Stomach (tissue), 8 donors: ENCODE measurements at regions not wholly inside any gene's neighbourhood (a gene's known extent, or its start where the extent isn't known, plus 50 kb on each side); places are given as distances from the start of the nearest gene placed in this dataset.

ENCODE experiments used
- DNase-seq, 2 donors: peaks; one replicate each; pipeline versions ENCODE4 v3.0.0 to v3.0.0-alpha.2; 2013 to 2019
- H3K27ac ChIP-seq, 5 donors: fragments of 200-600 bp in 4 of 5; sonication (generic) in 4 of 5; one replicate each; pipeline ENCODE4 v1.5.1; 2013 to 2019; ENCODE audit warnings: mild to moderate bottlenecking in 1 of 5, moderate library complexity in 1 of 5
- H3K27me3 ChIP-seq, 3 donors: fragments of 200-600 bp; sonication (generic); one replicate each; pipeline ENCODE4 v1.5.1; 2017 to 2019; ENCODE audit warnings: mixed run types in 1 of 3
- H3K36me3 ChIP-seq, 4 donors: fragments of 200-600 bp; sonication (generic); 1 replicate in 3 of 4; 2 replicates in 1 of 4; pipeline ENCODE4 v1.5.1; 2016 to 2019
- H3K4me1 ChIP-seq, 4 donors: fragments of 200-600 bp; sonication (generic); one replicate each; pipeline ENCODE4 v1.5.1; 2016 to 2019
- H3K4me3 ChIP-seq, 4 donors: fragments of 200-600 bp; sonication (generic) in 3 of 4; one replicate each; pipeline ENCODE4 v1.5.1; 2016 to 2019; ENCODE audit warnings: mild to moderate bottlenecking in 1 of 4
- H3K9me3 ChIP-seq, 4 donors: fragments of 200-600 bp; sonication (generic); one replicate each; pipeline ENCODE4 v1.5.1; 2016 to 2019
- EP300 ChIP-seq: sonication (generic); formaldehyde crosslinking; IDR thresholded peaks from one replicate; pipeline ENCODE4 v1.6.1; 2017; ENCODE audit warnings: antibody characterized with exemption
- POLR2A ChIP-seq, 4 donors: fragments of 450-650 bp; IDR thresholded peaks; one replicate each; pipeline ENCODE4 v1.6.1; 2016; ENCODE audit warnings: antibody characterized with exemption in 4 of 4, control low read depth in 2 of 4, mild to moderate bottlenecking in 1 of 4, moderate library complexity in 1 of 4
- POLR2AphosphoS5 ChIP-seq, 3 donors: sonication (generic); formaldehyde crosslinking; IDR thresholded peaks; one replicate each; pipeline ENCODE4 v1.6.1; 2016; ENCODE audit warnings: antibody characterized with exemption in 3 of 3
- WGBS, 5 donors: extraction: QIAGEN DNeasy Blood & Tissue Kit in 3 of 5; methylation state at CpG; one replicate each; pipeline versions ENCODE4 v1.1.5 to v1.1.7; 2013 to 2018; 5-methylcytosine and 5-hydroxymethylcytosine counted together
- intact Hi-C: fragments of 100-400 bp; cut with DNase I; formaldehyde crosslinking; loops from one replicate; pipeline ENCODE4 v1.15.1; 2023; ENCODE audit warnings: low total_unique reads
- TF ChIP-seq, protein P1 (sequence below), 7 experiments: fragments of 450-650 bp in 4 of 7; fragments of 200-600 bp in 3 of 7; sonication (generic) in 3 of 7; IDR thresholded peaks; one replicate each; pipeline ENCODE4 v1.5.1; 2016 to 2019; ENCODE audit warnings: antibody characterized with exemption in 7 of 7, control low read depth in 2 of 7, mild to moderate bottlenecking in 1 of 7
- donor health status: healthy with polysubstance abuse.
- donor health status: Bipolar disorder and iron deficiency.
- donor health status: healthy.

DNA sequence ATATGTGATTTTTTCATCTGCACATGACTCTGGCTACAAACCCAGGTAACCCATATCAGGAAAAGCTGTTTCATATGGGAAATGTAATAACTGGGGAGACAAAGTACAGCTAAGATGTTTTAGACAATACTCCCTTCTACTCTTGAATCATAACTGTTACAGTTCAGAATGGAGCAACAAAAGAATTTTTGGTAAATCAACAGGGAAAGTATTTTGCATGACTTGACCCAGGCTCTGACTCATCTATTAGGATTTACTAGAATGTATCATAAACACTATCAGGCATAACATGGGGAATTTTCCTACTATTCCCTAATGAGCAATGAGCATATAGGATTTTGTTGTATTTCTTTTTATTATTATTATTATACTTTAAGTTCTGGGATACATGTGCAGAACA, 553.0 kb downstream of the SLC16A7 start:
- no peak overlapping the region for H3K4me3 ChIP-seq
- H3K4me1 ChIP-seq = no peaks in the 10 kb centered on the region
- H3K36me3 ChIP-seq = no peaks in the 10 kb centered on the region
- no peak for DNase-seq
- no peak overlapping the region for H3K27ac ChIP-seq
- H3K9me3 ChIP-seq = no peaks in the 10 kb centered on the region
- TF ChIP-seq POLR2A (IDR thresholded peaks at IDR 0.05) = no peak
- no peak for TF ChIP-seq EP300
- TF ChIP-seq, protein P1, sequence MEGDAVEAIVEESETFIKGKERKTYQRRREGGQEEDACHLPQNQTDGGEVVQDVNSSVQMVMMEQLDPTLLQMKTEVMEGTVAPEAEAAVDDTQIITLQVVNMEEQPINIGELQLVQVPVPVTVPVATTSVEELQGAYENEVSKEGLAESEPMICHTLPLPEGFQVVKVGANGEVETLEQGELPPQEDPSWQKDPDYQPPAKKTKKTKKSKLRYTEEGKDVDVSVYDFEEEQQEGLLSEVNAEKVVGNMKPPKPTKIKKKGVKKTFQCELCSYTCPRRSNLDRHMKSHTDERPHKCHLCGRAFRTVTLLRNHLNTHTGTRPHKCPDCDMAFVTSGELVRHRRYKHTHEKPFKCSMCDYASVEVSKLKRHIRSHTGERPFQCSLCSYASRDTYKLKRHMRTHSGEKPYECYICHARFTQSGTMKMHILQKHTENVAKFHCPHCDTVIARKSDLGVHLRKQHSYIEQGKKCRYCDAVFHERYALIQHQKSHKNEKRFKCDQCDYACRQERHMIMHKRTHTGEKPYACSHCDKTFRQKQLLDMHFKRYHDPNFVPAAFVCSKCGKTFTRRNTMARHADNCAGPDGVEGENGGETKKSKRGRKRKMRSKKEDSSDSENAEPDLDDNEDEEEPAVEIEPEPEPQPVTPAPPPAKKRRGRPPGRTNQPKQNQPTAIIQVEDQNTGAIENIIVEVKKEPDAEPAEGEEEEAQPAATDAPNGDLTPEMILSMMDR (IDR thresholded peaks at IDR 0.05) = no peak
- TF ChIP-seq POLR2AphosphoS5 (IDR thresholded peaks at IDR 0.05) = no peak
- intact Hi-C loops = no loop called here
- H3K27me3 ChIP-seq = no peaks in the 10 kb centered on the region

DNA sequence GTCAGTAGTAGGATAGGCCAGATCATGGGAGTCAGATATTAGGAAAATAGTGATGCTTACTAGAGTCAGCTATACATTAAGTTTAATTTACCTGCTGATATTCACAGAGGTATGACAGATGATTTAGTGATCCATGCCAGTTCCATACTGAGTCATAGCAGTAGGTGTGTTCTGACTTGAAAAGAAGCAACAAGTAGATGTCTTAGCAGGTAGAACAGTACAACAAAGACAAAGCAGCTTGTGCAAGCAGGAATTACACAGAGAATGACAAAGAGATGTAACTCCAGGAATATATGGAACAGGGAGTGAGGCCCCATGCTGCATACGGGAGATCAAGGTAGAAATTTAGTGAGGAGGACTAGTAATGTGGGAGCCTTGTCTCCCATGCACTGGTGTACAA, 556.9 kb downstream of the SLC16A7 start:
- H3K27me3 ChIP-seq = no peaks in the 10 kb centered on the region
- H3K4me3 ChIP-seq = no peak overlapping the region
- no peaks in the 10 kb centered on the region for H3K36me3 ChIP-seq
- no peaks in the 10 kb centered on the region for H3K4me1 ChIP-seq
- 59 to 89% (median 77%) methylated on average over 1 of the region's 1 CpG for WGBS, 5 donors
- no peak for DNase-seq
- intact Hi-C loops = no loop called here
- TF ChIP-seq, protein P1 (IDR thresholded peaks at IDR 0.05) = no peak
- TF ChIP-seq EP300 (no peak), POLR2A (IDR thresholded peaks at IDR 0.05) (no peak)
- H3K27ac ChIP-seq = no peak overlapping the region
- no peaks in the 10 kb centered on the region for H3K9me3 ChIP-seq

DNA sequence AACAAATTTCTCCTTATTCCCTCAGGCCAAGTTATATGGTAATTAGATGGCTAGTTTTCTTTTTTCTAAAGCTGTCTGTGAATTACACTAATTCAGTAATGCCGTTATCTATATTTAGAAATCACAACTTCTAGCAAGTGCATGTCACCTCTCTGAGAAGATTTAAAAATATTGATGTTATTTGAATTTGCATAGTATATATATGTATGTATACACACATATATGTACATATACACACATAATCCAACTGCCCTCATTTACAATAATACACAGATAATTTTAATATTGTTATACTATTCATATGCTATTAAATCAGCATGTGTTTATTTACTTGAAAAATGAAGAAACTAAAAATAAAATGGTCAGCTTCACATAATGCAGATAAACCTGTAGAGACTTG, 563.9 kb downstream of the SLC16A7 start:
- Histone ChIP-seq H3K9me3 (no peaks in the 10 kb centered on the region), H3K27ac (no peak overlapping the region), H3K4me3 (no peak overlapping the region), H3K27me3 (no peaks in the 10 kb centered on the region), H3K36me3 (no peaks in the 10 kb centered on the region), H3K4me1 (no peaks in the 10 kb centered on the region)
- intact Hi-C loops = no loop called here
- no peak for TF ChIP-seq EP300
- no peak for TF ChIP-seq POLR2AphosphoS5 (IDR thresholded peaks at IDR 0.05)
- TF ChIP-seq, protein P1 (IDR thresholded peaks at IDR 0.05) = no peak
- no peak for TF ChIP-seq POLR2A (IDR thresholded peaks at IDR 0.05)
- no peak for DNase-seq
- WGBS, 5 donors = 89 to 98% (median 96%) methylated on average over 1 of the region's 1 CpG

DNA sequence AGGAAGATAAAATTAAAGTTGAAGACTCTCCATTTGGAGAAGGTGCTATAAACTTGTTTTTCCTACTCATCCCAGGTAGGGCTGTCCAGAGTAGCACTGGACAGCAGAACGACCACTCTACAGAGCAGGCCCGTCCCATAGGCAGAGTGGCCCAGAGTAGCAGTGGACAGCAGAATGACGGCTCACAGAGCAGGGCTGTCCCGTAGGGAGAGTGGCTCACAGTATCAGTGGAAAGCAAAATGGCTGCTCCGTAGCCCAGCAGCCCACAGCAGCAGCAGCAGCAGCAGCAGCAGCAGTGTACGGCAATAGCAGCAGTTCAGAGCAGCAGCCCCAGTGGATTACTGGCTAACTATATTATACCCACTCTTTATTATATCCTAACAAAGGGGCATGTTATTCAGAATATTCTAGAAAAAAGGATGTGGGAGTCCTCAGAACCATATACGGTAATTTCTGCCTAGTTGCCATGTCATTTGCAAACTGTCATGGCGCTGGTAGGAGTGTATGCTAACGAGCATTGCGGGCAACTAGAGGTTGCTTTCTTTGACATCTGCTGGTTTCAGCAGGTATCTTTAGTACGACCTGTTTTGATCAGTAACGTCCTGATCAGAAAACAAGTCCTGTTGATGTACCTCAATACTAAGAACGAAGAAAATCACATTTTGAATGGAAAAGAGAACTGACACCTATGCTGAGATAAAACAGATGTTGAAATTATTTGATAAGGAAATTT, 567.3 kb downstream of the SLC16A7 start:
- Histone ChIP-seq H3K27ac (no peak overlapping the region), H3K36me3 (no peaks in the 10 kb centered on the region), H3K9me3 (no peaks in the 10 kb centered on the region), H3K27me3 (no peaks in the 10 kb centered on the region), H3K4me1 (no peaks in the 10 kb centered on the region), H3K4me3 (no peak overlapping the region)
- no peak for DNase-seq
- intact Hi-C loops = no loop called here
- TF ChIP-seq POLR2A (IDR thresholded peaks at IDR 0.05) (no peak), POLR2AphosphoS5 (IDR thresholded peaks at IDR 0.05) (no peak), EP300 (no peak)
- TF ChIP-seq, protein P1 (IDR thresholded peaks at IDR 0.05) = no peak
- 87 to 93% (median 88%) methylated on average over 12 to 13 of the region's 13 CpGs for WGBS, 5 donors
